Thyroid gland (tissue), 4 donors: ENCODE measurements at regions not wholly inside any gene's neighbourhood (a gene's known extent, or its start where the extent isn't known, plus 50 kb on each side); places are given as distances from the start of the nearest gene placed in this dataset.

ENCODE experiments used
- CTCF ChIP-seq, 6 experiments: fragments of 200-600 bp in 3 of 6; fragments of 450-650 bp in 3 of 6; sonication (generic) in 3 of 6; IDR thresholded peaks; one replicate each; pipeline ENCODE4 v1.5.1; 2016 to 2019; ENCODE audit warnings: antibody characterized with exemption in 6 of 6, mild to moderate bottlenecking in 2 of 6, inconsistent platforms in 1 of 6, moderate library complexity in 1 of 6
- POLR2A ChIP-seq, 2 donors: fragments of 450-650 bp; IDR thresholded peaks; one replicate each; pipeline ENCODE4 v1.6.1; 2017; ENCODE audit warnings: antibody characterized with exemption in 2 of 2, mild to moderate bottlenecking in 2 of 2, moderate library complexity in 1 of 2

GRCh38 chr5:153187503-153187902 is 303.0 kb upstream of the GRIA1 start:
- TF ChIP-seq CTCF (IDR thresholded peaks at IDR 0.05) = no peak
- no peak for TF ChIP-seq POLR2A (IDR thresholded peaks at IDR 0.05)
